GM21447 (cell line): ENCODE measurements at regions not wholly inside any gene's neighbourhood (a gene's known extent, or its start where the extent isn't known, plus 50 kb on each side); places are given as distances from the start of the nearest gene placed in this dataset.

Source experiments
- ATAC-seq: cut with Tn5 transposase; IDR thresholded peaks from one replicate; pipeline ENCODE4 v1.9.1; 2021; ENCODE audit not compliant: unreplicated experiment

DNA sequence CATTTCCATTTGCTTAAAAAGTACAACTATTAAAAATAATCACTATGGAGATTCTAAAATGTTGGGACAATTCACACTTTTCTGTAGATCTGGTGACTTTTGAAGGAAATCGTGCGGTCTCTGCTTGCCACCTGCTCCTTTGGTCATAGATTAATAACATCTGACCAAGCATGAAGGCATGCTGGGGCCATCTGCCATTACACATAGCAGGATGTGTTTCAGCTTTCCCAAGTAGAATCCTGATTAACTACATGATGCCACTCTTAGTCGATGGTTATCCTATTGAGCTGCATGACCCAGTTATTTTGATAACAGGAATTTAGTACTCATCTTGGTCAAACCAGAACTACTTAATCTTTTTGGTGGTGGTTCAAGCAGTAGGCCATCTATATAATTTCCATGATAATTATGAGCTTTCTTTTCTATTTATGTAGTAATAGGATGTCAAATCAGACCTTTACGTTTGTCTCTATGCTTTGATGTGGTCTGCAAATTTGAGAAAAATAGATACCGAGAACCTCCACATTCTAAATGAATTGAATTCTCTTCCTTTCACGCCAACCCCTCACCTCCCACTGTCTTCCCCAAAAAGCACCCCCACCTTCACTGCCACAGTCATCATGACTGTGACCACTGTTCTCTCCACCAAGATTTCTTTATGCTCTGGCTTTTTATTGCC is 158.1 kb downstream of the DIPK2A start:
- no peak for ATAC-seq

DNA sequence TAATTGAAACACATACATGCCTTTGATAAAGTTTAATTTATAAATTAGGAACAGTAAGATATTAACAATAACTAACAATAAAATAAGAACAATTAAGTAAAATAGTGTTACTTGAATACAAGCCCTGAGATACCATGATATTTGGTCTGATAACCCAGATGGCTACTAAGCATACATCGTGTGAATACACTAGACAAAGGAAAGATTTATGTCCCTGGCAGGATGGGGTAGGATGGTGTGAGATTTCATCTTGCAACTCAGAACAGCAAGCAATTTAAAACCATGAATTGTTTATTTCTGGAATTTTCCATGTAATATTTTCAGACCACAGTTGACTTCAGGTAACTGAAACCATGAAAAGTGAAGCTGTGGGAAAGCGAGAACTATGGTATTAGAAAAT is 169.5 kb downstream of the DIPK2A start:
- no peak for ATAC-seq

DNA sequence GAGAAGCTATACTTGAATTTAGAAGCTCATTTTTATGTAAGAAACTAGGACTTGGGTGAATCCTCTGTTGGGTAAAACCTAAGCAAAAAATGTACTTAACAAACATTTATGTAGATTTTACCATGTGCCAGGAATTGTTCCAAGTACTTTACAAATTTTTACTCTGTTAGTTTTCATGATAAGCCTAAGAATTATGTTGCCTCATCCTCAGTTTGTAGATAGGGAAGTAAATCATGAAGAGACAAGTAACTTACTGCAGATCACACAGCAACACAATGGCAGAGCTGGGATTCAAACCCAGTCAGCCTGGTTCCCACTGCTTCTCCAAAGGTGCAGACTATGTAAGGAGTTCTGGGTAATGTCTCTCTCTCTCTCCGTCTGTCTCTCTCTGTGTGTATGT is 169.9 kb downstream of the DIPK2A start:
- no peak for ATAC-seq

DNA sequence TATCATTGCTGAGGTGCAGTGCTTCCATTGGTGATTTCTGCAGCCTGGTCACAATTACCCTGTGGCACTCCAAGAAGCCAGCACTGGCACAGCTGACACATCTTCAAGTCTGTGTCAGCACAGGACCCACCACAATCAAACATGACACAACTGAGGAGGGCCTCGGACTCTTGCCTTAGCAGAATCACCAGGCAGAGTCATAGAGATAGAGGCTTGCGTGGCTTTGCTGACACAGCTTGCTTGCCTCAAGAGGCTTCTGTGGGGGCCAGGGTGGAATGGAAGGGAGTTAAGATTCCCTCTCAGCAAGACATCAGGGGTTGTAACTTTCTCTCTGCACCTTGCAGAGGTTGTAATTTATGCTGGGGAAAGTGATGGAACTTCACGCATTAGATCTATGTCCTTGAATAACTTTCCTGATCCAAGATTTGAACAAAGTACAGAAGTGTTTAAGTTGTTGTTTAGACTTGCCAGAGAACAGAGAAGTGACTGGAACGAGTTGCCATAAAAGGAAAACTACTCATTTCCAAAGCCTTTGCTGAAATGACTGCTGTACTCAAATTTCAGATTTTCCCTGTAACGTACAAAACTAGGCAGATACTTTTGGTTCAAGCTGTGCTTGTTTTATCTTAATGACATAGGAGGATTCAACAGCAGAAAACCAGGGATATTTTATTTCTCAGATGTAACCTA is 170.7 kb downstream of the DIPK2A start:
- ATAC-seq: no peak

DNA sequence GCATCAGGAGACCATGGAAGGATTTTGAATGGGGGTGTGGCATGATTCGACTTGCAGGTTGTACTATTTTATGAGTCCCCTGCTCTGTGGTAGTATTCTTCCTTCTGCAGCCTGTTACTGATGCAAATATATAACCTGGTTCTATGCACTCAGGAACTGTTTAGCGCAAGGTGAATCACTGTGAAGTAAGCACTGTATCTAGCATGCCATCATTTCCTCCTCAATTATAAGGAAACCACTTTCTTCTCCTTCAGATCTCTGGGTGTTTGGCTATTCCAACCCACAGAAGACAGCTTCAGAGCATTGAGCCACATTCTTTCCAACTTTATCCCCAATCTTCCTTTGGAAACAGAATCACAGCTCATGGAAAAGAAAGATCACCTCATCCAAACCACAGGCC is 176.7 kb downstream of the DIPK2A start:
- ATAC-seq: no peak

DNA sequence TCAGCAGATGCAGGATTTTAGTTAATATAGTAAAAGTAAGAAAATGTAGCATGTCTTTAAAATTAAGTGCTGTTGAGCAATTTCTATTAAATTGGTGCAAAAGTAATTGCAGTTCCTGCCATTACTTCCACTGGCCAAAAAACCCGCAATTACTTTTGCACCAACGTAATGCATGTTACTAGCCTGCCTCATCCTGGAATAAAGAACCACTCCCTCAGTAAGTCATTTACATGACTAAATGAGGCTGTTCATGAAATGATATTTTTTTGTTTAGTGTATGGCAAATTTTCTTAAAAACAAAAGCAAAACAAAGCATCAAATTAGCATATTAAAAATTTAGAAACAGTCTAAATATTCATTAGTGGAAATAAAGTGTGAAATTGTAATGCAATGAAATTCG is 180.4 kb downstream of the DIPK2A start:
- ATAC-seq: no peak

DNA sequence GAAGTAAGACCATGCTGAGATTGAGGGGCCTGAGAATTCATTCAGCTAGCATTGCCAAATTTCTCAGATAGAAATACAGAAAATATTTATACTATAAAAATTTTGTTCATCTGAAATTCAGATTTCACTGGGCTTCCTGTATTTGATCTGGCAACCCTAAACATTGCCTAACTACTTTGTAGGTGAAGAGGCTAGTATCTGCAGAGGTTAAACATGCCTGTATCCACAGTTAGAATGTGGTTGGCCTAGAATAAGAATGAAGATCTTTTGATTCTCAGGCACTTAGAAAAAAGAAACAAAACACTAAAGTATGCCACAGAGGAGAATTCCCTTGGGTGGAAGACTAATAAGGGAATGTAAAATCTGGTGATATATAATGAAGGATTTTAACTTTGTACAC is 189.0 kb downstream of the DIPK2A start:
- no peak for ATAC-seq

DNA sequence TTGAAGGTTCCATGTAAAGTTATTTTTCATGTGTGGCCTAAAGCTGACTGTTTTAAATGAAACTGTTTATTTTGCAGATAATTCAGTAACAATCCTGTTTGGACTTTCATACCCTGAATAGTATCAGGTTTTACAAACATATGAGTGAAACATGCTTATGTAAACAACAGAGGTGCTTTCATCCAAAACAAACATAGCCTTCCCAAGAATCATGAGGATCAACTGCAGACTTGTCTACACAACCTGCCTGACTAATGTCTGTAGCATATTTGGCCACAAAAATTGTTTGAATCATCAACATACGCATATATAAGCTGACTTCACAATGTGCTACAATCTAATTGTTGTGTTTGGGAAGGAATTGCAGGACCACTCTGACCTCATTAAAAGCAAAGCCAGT is 190.4 kb downstream of the DIPK2A start:
- no peak for ATAC-seq

DNA sequence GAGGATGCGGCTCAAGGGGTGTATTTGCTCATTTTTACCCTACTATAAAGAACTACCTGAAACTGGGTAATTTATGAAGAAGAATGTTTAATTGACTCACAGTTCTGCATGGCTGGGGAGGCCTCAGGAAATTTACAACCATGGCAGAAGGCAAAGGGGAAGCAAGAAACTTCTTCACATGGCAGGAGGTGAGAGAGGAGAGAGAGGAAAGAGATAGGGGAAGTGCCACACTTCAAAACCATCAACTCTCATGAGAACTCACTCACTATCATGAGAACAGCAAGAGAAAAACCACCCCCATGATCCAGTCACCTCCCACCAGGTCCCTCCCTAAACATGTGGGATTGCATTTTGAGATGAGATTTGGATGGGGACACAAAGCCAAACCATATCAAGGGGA is 192.7 kb downstream of the DIPK2A start:
- no peak for ATAC-seq

DNA sequence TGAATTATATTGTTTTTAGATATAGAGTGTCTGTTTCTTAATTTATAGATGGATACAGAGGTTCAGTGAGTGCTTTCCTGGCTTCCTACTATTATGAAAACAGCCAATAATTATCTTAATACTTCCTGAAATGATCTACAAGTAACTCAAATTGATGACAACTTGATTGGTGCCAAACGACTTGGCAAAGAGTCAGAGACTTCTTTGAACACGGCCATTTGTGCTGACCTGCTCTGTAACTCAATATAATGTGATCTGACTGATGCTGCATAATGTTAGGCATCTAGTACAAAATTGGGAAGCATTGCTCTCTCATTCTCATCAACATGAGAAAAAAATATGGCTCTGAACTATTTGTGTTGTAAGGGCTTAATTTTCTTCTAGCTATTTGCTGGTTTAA is 193.9 kb downstream of the DIPK2A start:
- no peak for ATAC-seq

DNA sequence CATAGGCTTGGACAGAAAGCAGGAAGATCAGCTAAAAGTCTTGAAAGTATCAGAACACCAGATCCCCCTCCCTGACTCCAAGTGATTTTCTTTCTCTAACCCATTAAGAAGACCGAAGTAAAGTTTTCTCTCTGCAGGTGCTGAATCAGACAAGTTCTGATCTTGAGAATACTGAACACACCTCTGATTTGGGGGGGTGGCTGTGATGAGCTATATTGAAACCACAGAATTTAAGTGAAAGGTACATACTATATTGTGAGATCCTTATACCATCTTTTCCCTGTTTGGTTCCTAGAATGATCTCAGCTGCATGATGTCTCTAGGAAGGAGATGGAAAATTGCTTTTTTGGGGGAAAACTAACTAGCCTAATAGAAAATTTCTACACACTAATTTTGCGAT is 196.0 kb downstream of the DIPK2A start:
- no peak for ATAC-seq

DNA sequence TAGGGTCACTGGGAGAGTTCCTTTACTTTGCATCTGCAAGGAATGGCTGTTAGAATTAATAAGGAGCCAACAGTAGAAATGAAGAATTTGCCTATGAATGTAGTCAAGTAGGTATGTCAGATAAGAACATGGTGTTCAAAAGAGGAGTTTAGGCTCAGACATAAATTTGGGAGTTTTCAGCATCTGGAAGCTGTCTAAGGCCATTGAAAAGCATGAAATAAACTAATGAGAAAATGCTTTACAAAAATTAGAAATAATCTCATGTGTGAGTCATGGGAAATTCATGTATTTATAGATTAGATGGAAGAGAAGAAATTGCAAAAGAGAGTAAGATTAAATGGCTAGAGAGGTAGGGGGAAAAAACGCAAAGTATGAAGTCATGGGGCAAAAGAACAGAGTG is 201.9 kb downstream of the DIPK2A start:
- no peak for ATAC-seq

DNA sequence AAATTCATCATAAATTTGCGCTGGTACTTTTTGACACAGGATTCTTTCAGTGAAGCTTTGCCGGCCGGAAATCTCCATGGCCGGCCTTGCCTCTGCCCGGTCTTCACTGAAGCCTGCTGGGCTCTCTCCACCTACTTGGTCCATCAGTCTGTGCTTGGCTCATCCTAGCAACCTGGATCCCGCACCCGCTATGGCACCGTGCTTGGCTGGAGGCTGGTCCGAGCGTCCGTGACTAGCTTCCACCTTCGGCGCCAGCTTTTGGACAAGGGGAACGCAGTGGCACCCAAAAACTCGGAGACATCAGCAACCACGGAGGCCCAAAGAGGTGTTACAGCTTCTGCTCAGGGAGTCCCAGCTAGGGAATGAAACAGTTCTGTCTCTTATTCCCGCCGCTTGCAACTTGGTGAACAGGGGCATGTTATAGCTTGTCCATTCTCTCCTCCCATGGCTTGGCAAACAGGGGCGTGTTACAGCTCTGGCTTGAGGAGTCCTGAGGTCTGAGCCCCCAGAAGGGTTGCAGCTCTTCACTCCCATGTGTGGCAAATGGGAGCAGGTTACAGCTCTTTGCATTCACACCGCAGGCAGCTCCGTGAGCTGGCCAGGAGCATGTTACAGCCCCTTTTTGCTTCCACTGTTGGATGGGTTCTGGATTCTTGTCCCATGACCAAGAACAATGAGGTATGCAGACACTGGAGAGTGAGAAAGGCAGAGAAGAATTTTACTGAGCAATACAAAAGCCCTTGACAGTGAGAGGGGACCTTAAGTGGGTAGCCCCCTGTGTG is 204.2 kb downstream of the DIPK2A start:
- no peak for ATAC-seq

DNA sequence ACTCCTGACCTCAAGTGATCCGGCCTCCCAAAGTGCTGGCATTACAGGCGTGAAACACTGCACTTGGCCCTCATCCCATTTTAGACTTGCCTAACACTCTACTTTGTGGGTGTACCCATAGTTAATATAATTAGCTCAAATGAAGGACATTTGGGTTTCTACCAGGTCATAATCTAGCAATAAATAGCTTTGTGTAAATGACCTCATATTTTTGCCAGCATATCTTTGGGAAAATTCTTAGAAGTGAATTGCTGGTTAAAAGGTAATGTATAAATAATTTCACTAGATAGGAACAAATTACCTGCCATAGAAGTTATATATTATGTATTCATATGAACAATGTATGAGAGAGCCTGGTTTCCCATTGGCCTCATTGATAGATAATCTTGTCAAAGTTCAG is 206.0 kb downstream of the DIPK2A start:
- ATAC-seq: no peak

DNA sequence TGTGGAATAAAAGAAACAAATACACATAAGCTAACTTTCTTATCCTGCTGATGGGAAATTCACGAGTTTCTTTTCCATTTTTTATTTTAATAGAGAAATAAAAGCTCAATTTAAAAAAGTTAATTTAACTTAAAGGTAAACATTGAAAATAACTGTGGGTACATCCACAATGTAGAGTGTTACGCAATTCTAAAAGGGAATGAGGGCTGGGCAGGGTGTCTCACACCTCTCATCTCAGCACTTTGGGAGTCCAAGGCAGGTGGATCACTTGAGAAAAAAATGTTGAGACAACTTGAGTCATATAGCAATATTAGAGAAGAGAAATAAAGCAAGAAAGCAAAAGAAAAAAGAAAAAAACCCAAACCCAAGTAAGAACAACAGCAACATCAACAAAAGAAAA is 207.0 kb downstream of the DIPK2A start:
- no peak for ATAC-seq

DNA sequence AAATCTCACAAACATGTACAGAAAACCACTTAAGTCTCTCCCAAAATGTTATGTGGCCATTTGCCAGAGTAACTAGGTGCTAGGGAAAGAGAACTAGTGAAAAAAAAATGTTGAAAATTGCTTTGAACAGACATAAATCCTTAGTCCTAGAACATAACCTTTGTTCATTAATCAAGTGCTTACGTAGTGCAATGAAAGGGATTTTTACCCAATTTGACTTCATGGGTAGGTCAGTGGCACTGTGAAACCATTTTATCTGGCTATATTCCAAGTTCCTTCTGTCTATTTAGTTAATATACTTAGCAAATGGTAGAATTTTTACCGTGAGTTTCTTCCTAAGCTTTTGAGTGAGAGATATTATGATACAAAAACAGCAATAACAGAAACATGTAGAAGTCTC is 209.4 kb downstream of the DIPK2A start:
- ATAC-seq: no peak

DNA sequence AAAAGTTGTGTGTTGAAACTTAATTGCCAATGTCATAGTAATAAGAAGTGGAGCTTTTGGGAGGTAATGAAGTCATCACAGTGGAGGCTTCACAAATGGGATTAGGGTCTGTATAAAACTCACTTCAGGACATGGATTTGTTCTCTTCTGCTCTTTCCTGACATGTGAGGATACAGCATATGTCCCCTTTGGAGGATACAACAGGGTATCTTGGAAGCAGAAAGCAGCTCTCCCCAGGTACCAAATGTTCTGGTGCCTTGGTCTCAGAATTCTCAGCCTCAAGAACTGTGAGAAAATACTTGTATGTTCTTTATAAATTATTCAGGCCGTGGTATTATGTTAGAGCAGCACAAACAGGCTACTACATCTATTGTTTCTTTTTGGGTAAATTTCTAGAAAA is 210.9 kb downstream of the DIPK2A start:
- no peak for ATAC-seq

DNA sequence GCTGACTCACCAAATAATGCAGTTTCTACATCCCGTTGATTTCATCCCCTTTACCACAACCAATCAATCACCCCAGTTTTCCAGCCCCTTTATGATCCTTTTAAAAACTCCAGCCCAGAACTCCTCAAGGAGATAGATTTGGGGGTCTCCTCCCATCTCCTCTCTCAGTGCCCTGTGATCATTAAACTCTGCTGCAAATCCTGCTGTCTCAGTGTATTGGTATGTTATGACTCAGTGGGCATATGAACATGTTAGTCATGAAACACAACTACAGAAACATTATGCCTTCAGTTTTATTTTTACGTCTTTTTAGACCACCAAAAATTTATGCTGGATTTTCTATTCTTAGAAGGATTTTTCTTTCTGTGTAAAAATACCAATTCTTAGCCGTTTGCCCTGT is 213.7 kb downstream of the DIPK2A start:
- no peak for ATAC-seq

DNA sequence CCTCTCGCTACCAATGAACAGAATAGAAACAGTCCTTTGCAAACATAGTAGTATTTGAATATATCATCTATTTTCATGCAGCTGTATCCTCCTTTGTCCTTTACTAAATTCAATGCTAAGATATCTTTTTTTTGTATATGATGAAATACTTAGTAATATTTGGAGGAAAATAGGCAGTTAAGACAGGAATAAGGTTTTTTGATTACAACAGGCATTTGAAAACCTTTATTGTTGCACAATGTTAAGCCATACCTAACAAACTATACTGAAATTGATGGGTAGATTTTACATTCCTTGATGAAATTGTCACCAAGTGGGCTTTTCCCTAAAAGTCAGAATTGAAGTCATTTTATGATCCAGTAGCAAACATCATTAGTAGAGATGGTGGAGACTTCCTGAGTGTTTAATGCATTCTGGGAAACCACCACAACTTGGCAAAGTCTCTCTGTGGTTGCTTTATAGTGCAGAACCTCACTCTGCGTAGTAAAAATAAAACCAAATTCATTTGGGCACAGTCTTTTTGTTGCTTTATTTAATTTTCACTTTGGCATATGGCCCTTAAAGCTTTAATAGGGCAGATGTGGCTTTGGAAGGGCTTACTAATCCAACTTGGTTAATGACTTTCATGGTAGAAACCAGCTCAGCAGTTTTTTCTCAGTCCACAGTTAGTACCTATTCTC is 216.0 kb downstream of the DIPK2A start:
- ATAC-seq: no peak

DNA sequence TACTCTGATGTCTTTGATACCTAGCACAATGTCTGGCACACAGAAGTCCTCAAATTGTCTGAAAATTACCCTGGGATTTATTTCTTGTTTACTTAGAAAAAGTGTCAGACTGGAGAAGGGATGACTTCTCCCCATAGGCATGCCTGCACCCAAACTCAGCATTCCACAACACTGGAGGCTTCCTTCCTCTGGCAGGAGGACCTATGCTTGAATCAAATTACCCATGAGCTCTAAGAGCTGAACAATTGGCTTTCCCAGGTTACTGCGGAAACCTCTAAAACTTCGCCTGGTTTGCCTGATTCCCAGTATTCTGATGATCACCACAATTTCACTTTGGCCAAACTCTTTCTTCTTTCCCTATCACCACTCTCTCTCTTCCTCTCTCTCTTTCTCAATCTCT is 217.4 kb downstream of the DIPK2A start:
- ATAC-seq: no peak

DNA sequence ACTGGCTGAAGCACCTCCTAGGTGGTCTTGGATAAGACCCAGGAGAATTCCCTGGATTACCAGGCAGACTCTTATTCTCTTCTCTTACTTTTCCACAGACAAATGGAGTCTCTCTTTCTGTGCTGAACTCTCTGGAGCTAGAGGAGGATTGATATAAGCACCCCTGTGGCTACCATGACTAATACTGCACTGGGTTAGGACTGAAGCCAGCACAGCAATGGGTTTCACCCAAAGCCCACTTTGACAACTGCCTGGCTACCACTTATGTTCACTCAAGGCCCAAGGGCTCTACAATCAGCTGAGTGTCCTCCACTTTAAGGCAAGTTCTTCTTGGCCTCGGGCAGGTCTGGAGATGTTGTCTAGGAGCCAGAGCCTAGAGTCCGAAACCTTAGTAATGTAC is 225.5 kb downstream of the DIPK2A start:
- ATAC-seq: no peak

DNA sequence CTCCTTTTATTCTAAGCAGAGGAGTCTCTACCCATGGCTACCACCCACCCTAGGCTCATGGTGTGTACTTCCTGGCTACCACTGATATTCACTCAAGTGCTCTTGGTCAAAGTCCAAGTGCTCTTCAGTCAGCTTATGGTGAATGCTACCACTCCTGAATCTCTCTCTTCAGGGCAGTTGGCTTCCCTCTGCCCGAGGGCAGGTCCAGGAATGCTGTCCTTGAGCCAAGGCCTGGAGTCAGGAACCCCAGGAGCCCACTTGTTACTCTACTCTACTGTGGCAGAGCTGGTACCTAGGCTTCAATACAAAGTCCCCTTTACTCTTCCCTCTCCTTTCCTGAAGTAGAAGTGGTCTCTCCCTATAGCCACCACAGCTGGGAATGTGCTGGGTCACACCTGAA is 226.0 kb downstream of the DIPK2A start:
- ATAC-seq: no peak
